Activated CD8-positive, alpha-beta memory T cell treated with anti-CD3 and anti-CD28 coated beads, Interleukin-2, amount 50 U/mL, for 24 hours (primary cell): ENCODE measurements at regions not wholly inside any gene's neighbourhood (a gene's known extent, or its start where the extent isn't known, plus 50 kb on each side); places are given as distances from the start of the nearest gene placed in this dataset.

Experiments
- DNase-seq: peaks from one replicate; pipeline ENCODE4 v3.0.0-alpha.2; 2020; ENCODE audit errors: extremely low read depth

GRCh38 chr2:105595536-105595935 is 149.2 kb upstream of the NCK2 start:
- DNase-seq: no peak

GRCh38 chr2:105593221-105593967 is 151.3 kb upstream of the NCK2 start:
- DNase-seq: no peak

GRCh38 chr2:105592288-105592687 is 152.4 kb upstream of the NCK2 start:
- no peak for DNase-seq

DNA sequence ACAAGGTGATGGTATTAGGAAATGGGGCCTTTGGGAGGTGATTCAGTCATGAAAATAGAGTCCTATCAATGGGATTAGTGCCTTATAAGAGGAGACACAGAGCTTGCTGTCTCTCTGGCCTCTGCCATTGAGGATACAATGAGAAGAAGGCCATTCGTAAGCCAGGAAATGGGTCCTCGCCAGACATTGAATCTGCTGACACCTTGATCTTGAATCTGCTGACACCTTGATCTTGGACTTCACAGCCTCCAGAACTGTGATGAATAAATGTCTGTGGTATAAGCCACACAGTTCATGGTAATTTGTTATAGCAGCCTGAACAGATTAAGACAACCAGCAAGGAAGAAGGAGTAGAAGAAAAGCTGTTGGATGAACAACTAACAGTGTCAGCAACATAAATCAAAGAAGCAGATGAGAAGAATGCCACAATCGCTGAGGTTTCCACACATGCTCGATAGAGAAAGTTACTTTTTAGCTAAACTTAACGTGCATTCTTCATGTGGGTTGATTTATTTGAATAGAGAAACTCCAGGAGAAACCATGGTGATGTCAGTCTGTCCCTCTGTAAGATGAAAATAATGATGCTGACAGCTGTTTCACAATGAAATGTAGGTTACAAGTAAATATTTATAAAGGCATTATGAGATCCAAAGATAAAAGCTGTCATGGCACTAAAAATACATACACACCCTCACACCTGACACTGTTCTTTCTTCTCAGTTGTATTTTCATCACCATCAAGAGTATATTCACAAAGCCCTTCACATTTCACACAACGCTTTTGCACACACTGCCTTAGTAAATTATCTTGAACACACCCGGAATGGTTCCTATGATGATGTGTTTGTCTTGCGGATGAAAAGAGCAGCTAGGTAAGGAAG is 153.7 kb upstream of the NCK2 start:
- no peak for DNase-seq

- no peak for DNase-seq
Measured at GRCh38 chr2:105588581-105588980, 156.1 kb upstream of the NCK2 start.

DNA sequence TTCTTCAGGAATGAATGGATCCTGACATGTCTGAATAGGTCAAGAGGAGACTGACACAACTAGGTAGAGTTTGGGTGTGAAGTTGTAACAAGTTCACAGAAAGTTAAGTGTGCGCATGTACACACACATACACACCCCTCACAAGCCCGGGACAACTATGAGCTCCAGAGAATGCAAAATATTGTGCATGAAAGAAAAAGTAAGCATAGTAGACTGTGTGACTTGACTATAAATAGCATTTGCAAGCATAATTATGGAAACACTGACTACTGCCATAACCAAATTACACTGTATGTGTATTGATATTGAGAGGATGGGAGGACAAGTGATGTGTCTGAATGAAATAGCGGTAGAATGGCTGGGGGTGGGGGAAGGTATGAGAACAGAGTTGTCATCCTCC is 157.1 kb upstream of the NCK2 start:
- no peak for DNase-seq

DNA sequence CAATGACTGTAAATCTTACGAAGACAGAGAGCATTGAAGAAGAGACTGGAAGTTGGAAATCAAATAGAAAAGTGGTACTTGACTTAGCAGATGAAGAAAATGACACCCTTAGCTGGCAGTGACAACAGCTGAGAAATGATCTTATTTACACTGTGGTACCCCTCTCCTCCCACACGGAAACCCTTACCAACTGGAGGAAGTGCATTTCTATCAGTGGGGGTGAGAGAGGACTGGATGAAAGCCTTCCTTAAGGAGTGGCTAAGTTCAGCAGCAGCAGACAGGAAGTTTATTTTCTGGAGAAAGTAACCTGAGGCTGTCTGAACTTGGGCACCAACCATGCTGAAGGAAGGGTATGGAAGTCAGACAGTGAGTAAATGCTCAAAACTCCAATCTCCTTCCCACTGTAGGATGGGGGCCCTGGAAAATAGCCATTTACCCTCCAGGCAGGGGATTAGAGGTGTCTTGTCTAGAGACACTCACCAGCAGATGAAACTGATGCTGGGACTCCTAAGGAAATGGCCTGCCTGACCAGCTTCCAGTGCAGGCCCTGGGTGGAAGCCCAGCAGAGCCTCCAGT is 160.2 kb upstream of the NCK2 start:
- DNase-seq: no peak

DNA sequence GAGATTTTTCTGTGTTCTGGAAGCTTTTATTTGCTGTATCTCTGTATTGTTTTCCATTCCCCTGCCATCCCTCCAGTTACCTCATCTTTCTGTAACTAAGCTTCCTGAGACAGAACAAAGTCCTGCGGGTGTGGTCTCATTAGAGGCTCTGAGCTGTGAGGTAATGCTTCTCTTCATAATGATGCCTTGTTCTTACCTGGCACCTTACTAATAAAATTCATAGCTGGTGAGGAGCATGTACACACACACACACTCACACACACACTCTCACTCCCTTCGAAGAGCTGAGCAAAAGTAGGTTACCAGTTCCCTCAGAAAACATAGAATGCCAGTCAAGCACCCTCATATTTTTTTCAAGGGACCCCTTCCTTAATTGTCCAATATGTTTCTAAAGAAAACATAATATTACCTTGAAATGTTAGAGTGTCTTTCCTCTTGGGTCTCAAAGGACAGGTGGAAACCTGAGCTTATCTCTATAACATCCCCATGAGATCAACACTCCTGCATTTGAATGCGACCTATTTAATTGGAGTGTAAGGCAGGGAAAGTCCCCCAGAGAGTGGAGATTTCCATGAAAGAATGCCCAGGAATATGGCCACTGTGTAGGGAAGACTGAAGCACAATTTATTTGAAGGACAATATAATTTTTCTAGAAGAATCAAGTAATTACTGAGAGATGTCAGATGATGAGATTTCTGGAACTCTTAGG is 161.6 kb upstream of the NCK2 start:
- no peak for DNase-seq

DNA sequence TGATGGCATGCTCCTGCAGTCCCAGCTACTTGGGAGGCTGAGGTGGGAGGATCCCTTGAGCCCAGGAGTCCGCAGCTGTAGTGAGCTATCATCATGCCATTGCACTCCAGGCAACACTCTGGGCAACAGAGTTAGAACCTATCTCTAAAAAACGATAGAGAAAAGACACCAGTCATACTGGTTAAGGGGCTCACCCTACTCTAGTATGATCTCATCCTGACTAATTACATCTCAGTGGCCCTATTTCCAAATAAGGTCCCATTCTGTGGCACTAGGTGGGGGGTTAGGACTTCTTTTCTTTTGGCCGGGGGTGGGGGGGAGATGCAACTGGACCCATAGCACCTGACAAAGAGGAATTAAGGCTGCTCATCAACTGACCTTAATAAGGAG is 163.2 kb upstream of the NCK2 start:
- no peak for DNase-seq

GRCh38 chr2:105580870-105581554 is 163.7 kb upstream of the NCK2 start:
- DNase-seq: no peak

GRCh38 chr2:105580216-105580615 is 164.5 kb upstream of the NCK2 start:
- no peak for DNase-seq

- no peak for DNase-seq
Measured at GRCh38 chr2:105578166-105578565, 166.5 kb upstream of the NCK2 start.

DNA sequence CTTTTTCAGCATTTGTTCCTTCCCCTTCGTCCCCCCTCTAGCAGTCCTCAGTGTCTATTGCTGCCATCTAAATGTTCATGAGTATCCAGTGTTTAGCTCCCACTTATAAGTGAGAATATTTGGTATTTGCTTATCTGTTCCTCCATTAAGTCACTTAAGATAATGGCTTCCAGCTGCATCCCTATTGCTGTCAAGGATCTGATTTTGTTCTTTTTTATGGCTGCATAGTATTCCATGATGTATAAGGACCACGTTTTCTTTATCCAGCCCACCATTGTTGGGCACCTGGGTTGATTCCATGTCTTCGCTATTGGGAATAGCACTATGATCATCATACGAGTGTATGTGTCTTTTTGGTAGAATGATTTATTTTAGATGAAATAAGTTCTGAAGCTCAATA is 166.9 kb upstream of the NCK2 start:
- DNase-seq: no peak

DNA sequence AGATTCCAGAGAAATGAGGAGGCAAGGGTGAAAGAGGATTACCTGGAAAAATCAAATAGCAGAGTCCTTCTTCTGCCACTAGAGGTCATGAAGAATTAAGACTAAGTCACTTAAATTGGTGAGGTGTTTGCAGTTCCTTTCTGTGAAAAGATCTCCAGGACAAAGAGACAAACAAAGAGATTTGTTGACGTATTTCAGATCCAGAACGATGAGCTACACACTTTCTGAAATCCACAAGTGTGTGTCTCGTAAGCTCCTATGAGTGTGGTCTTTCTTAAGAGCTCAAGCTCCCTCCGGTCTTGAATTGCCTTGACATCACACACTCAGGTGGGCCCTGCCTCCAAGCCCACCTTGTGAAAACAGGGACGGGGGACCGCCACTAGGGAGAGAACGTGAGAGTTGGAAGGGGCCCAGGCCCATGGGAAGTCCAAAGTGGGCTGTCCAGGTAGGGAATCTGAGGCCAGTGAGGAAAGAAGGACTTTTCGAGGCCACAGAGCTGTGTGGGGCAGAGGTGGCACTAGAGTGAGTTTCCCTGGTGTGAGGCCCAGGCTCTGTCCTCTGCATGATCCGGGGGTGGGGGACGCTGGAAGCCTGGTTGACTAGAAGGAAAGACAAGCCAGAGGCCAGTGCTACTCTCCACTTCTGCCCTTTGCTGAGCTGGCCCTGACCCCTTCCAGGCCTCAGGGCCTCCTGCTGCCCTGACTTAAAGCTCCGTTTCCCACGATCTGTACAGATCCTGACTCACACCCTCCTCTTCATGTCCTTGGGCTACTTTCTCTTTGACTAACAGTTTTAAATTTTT is 168.1 kb upstream of the NCK2 start:
- DNase-seq: no peak

DNA sequence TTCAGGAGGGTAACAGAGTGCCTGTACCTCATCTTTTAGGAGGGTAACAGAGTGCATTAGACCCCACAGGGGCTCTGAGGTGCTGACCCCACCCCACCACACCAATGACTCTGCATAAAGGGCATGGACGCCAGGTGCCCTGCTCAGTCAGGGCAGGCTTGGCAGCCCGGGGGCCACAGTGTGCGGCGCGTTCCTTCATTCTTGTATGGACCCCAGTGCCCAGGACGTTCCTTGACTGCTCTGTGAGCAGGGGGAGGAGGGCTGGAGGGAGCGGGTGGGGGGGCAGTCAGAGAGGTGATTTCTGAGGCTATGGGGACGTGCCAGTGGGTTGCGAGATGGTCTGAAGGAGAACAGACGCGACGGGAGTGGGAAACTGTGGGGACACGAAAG is 168.7 kb upstream of the NCK2 start:
- DNase-seq: no peak

DNA sequence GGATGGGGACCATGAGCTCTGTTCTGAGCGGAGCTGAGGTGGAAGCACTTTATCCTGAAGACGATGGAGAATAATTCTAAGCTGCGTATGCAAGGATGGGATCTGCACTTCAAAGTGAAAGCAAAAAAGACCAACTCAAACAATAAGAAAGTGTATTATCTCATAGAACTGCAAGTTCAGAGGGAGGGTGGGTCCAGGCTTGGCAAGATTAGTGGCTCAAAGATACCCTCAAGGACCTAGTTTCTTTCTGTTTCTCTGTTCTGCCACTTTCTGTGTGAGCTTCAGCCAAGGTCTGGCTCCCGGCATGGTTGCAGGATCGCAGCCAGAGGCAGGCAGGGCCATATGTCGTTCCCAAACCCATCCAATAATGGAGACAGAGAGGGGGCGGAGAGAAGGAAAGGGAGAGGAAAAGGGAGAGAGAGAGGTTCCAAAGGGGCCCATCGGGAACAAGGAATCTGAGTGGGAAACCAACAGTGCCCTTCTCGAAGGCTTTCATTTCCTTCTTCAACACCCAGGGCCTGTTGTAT is 169.2 kb upstream of the NCK2 start:
- no peak for DNase-seq

DNA sequence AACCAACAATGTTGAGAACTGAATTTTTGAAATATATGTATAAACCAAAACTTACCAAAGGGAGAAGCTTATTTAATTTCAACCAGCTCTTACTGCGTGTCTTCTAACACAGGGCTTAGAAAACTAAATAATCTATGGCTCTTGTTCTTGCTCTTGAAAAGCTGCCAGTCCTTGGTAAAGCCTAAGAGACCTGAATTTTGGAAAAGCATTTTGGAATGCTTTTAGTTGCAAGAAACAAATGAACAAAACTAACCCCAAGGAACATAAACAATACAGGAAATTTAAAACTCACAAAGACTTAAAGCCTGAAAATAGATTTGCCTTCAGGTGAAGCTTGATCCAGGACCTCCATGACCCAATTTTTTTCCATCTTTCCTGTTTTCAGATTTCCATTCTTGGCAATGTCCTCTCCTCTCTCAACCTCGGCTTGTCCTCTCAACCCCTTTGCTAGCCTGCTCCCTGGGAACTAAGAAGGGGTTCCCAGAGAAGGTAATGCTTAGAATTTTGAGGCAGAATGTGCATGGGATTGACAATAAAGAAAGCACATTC is 169.8 kb upstream of the NCK2 start:
- DNase-seq: no peak

GRCh38 chr2:105573910-105574655 is 170.6 kb upstream of the NCK2 start:
- no peak for DNase-seq

DNA sequence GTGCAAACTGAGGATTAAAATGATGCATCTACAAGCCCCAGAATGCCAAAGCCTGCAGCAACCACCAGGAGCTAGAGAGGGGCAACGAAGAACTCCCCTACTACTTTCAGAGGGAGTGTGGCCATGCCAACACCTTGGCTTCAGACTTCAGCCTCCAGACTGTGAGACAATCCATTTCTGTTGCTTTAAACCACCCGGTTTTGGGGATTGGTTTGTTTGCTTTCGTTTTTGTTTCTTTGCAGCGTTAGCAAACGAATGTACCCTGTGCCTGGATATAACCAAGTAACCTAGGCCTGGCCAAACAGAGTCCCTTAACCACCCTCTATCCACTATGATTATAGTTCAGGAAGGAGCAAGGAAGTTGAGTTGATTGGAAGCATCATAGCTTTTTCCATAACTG is 171.2 kb upstream of the NCK2 start:
- DNase-seq: no peak
